Heart left ventricle (tissue), 13 donors: ENCODE measurements at regions not wholly inside any gene's neighbourhood (a gene's known extent, or its start where the extent isn't known, plus 50 kb on each side); places are given as distances from the start of the nearest gene placed in this dataset.

Experiments
- CTCF ChIP-seq, 12 donors: fragments of 200-600 bp; sonication (generic) in 4 of 12; IDR thresholded peaks; one replicate each; pipeline versions ENCODE4 v1.5.0 to v1.8.0; 2018 to 2022; ENCODE audit warnings: antibody characterized with exemption in 12 of 12, mild to moderate bottlenecking in 5 of 12
- POLR2A ChIP-seq, 2 donors: fragments of 450-650 bp; IDR thresholded peaks; one replicate each; pipeline ENCODE4 v1.6.1; 2017; ENCODE audit warnings: antibody characterized with exemption in 2 of 2, mild to moderate bottlenecking in 2 of 2, moderate library complexity in 2 of 2
- donor health status: ischemic (EF 13 %, LVEDD 7.1; RV severe dilation, severe dysfunction).
- donor health status: DM: no; HTN: yes; CAD: no.
- donor health status: DM: no; HTN: no; CAD: no.
- donor health status: ischemic (EF 25% LVEDD 6.9; RV normal size, moderate dysfunction).
- donor health status: ischemic (EF 25% LVEDD 5.7; RV mildly dilated, moderate dysfunction).
- donor health status: ischemic (EF 35%, LVEDD 5.7; RV mildly dilated, moderate dysfunction).
- donor health status: nonischemic (EF 11% LVEDD 7.7; RV severe dilation, severe dysfunction).
- donor health status: DM: yes; HTN: yes; CAD: no.
- donor health status: PGD.
- donor health status: ischemic (EF 29% LVEDD 5.4; RV normal size, mild dysfunction).
- donor health status: nonischemic (EF 23%, LVEDD 6.1; RV moderate dilation, normal function).

GRCh38 chr5:18197734-18198133 lies 563.5 kb downstream of the TAF11L14 start:
- TF ChIP-seq CTCF (IDR thresholded peaks at IDR 0.05), result no peak
- TF ChIP-seq POLR2A (IDR thresholded peaks at IDR 0.05), result no peak
